Astrocyte (in vitro differentiated cells and primary cell): ENCODE measurements at regions not wholly inside any gene's neighbourhood (a gene's known extent, or its start where the extent isn't known, plus 50 kb on each side); places are given as distances from the start of the nearest gene placed in this dataset.

Source experiments
- DNase-seq: peaks from one replicate; pipeline ENCODE4 v3.0.0-alpha.2; 2010; ENCODE audit warnings: low read depth
- FAIRE-seq: peaks from 2 replicates; lab custom pipeline; 2011; peaks lifted over from hg19 to GRCh38; lab: Jason Lieb, UNC
- H2AFZ ChIP-seq: 2 replicates; pipeline ENCODE4 v1.6.0; 2012; ENCODE audit warnings: low read depth, low read length, inconsistent platforms
- H3K27ac ChIP-seq: 2 replicates; pipeline ENCODE4 v1.5.1; 2011; ENCODE audit warnings: low read depth, low read length, inconsistent platforms
- H3K27me3 ChIP-seq: 2 replicates; pipeline ENCODE4 v1.6.0; 2011; ENCODE audit warnings: low read length, inconsistent platforms; ENCODE audit not compliant: insufficient read depth
- H3K36me3 ChIP-seq: 2 replicates; pipeline ENCODE4 v1.5.1; 2011; ENCODE audit warnings: low read length, inconsistent platforms; ENCODE audit not compliant: insufficient read depth
- H3K4me1 ChIP-seq: 2 replicates; pipeline ENCODE4 v1.5.1; 2011; ENCODE audit warnings: low read length, inconsistent platforms; ENCODE audit not compliant: insufficient read depth
- H3K4me2 ChIP-seq: 2 replicates; pipeline ENCODE4 v1.6.0; 2012; ENCODE audit warnings: low read length, inconsistent platforms
- H3K4me3 ChIP-seq: 2 replicates; pipeline ENCODE4 v1.5.1; 2011; ENCODE audit warnings: low read depth, mild to moderate bottlenecking, low read length, inconsistent platforms; ENCODE audit not compliant: insufficient read depth
- H3K79me2 ChIP-seq: 2 replicates; pipeline ENCODE4 v1.6.0; 2012; ENCODE audit warnings: mild to moderate bottlenecking, low read length, inconsistent platforms; ENCODE audit not compliant: insufficient read depth
- H3K9ac ChIP-seq: 2 replicates; pipeline ENCODE4 v1.6.0; 2012; ENCODE audit warnings: mild to moderate bottlenecking, low read length, inconsistent platforms
- H3K9me3 ChIP-seq: 2 replicates; pipeline ENCODE4 v1.5.1; 2012; ENCODE audit warnings: low read depth, mild to moderate bottlenecking, low read length, inconsistent platforms; ENCODE audit not compliant: insufficient read depth
- H4K20me1 ChIP-seq: 2 replicates; pipeline ENCODE4 v1.6.0; 2012; ENCODE audit warnings: low read length, inconsistent platforms; ENCODE audit not compliant: insufficient read depth
- H3K27ac Mint-ChIP-seq: one replicate; pipeline ENCODE4 v1.8.0; 2021; ENCODE audit warnings: mild to moderate bottlenecking, mixed read lengths; ENCODE audit not compliant: unreplicated experiment
- H3K27me3 Mint-ChIP-seq: one replicate; pipeline ENCODE4 v1.8.0; 2021; ENCODE audit warnings: low read depth, mixed read lengths; ENCODE audit not compliant: unreplicated experiment
- H3K36me3 Mint-ChIP-seq: one replicate; pipeline ENCODE4 v1.8.0; 2021; ENCODE audit warnings: low read depth, mixed read lengths; ENCODE audit not compliant: unreplicated experiment
- H3K4me1 Mint-ChIP-seq: one replicate; pipeline ENCODE4 v1.8.0; 2021; ENCODE audit warnings: low read depth, mixed read lengths; ENCODE audit not compliant: unreplicated experiment
- H3K4me3 Mint-ChIP-seq: one replicate; pipeline ENCODE4 v1.8.0; 2021; ENCODE audit warnings: mild to moderate bottlenecking, moderate library complexity, mixed read lengths; ENCODE audit not compliant: unreplicated experiment
- H3K9me3 Mint-ChIP-seq: one replicate; pipeline ENCODE4 v1.8.0; 2021; ENCODE audit warnings: mild to moderate bottlenecking, mixed read lengths; ENCODE audit not compliant: unreplicated experiment
- EZH2 ChIP-seq: IDR thresholded peaks from 2 replicates; pipeline ENCODE4 v1.6.1; 2012; ENCODE audit warnings: mild to moderate bottlenecking, low read length, inconsistent platforms; ENCODE audit not compliant: insufficient read depth
- TF ChIP-seq, protein P1 (sequence below): IDR thresholded peaks from 2 replicates; pipeline ENCODE4 v1.5.1; 2011; ENCODE audit warnings: low read depth, mild to moderate bottlenecking, inconsistent platforms, low read length, moderate library complexity; ENCODE audit not compliant: insufficient read depth

DNA sequence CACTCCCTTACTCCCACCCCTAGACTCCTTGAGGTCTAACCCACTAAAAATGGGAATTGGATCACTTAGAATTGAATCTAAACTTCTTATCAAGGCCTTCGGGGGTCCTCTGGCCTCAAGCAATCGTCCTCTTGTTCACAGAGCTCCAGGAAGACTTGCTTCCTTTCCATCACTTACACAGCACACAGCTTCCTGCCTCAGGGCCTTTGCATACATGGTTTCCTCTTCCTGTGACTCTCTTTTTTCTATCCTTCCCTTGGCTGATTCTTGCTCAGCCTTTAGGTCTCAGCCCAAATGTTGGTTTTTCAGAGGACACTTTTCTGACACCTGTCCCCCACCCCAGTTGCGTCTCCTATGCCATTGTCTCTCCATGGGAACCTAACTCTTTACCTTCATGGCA lies 50.0 kb upstream of the ALDH1B1 start:
- peak overlapping the region; percentile 3 for H3K27ac Mint-ChIP-seq
- no peaks in the 10 kb centered on the region for H4K20me1 ChIP-seq
- DNase-seq = no peak

DNA sequence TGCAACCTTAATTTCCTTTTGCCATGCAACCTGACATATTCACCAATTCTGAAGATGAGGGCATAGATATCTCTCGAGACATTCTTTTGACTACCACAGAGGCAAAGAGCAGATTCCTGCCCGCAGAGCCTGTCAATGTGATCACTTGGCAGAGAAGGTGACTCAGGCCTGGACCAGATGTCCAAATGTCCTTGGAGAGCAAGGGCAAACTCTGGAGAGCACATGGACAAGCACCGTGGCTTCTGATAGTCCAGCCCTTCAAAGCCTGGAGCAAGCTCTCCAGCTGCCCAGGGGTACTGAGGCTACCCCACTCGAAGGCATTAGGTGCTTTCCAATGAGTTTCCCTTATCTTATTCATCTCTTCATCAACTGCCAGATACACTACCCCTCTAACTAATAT lies 50.4 kb upstream of the ALDH1B1 start:
- Mint-ChIP-seq H3K9me3 (peaks cover 21% of the 10 kb centered on the region), H3K4me3 (no peak overlapping the region), H3K36me3 (peaks cover 3% of the 10 kb centered on the region), H3K27me3 (peaks cover 46% of the 10 kb centered on the region), H3K27ac (no peak overlapping the region), H3K4me1 (peaks cover 18% of the 10 kb centered on the region)
- no peak overlapping the region for H3K4me2 ChIP-seq
- no peak for TF ChIP-seq EZH2
- TF ChIP-seq, protein P1, sequence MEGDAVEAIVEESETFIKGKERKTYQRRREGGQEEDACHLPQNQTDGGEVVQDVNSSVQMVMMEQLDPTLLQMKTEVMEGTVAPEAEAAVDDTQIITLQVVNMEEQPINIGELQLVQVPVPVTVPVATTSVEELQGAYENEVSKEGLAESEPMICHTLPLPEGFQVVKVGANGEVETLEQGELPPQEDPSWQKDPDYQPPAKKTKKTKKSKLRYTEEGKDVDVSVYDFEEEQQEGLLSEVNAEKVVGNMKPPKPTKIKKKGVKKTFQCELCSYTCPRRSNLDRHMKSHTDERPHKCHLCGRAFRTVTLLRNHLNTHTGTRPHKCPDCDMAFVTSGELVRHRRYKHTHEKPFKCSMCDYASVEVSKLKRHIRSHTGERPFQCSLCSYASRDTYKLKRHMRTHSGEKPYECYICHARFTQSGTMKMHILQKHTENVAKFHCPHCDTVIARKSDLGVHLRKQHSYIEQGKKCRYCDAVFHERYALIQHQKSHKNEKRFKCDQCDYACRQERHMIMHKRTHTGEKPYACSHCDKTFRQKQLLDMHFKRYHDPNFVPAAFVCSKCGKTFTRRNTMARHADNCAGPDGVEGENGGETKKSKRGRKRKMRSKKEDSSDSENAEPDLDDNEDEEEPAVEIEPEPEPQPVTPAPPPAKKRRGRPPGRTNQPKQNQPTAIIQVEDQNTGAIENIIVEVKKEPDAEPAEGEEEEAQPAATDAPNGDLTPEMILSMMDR = no peak
- H2AFZ ChIP-seq = no peak overlapping the region
- no peaks in the 10 kb centered on the region for H3K36me3 ChIP-seq
- FAIRE-seq = no peak
- no peaks in the 10 kb centered on the region for H3K79me2 ChIP-seq
- no peak overlapping the region for H3K27ac ChIP-seq
- no peak for DNase-seq
- H3K9me3 ChIP-seq = peaks cover 5% of the 10 kb centered on the region
- peaks cover 13% of the 10 kb centered on the region for H3K4me1 ChIP-seq
- H3K27me3 ChIP-seq = peaks cover 47% of the 10 kb centered on the region
- no peak overlapping the region for H3K4me3 ChIP-seq
- H3K9ac ChIP-seq = no peak overlapping the region
- no peaks in the 10 kb centered on the region for H4K20me1 ChIP-seq

More for the DNA sequence above, 50.0 kb upstream of the ALDH1B1 start:
- Mint-ChIP-seq H3K27me3 (peaks cover 42% of the 10 kb centered on the region), H3K36me3 (peaks cover 3% of the 10 kb centered on the region), H3K4me1 (peaks cover 22% of the 10 kb centered on the region), H3K4me3 (no peak overlapping the region), H3K9me3 (peaks cover 21% of the 10 kb centered on the region)
- H3K4me2 ChIP-seq = no peak overlapping the region
- H3K27ac ChIP-seq = no peak overlapping the region
- H3K36me3 ChIP-seq = no peaks in the 10 kb centered on the region
- H3K9me3 ChIP-seq = peaks cover 5% of the 10 kb centered on the region
- H3K4me3 ChIP-seq = no peak overlapping the region
- H3K27me3 ChIP-seq = peaks cover 44% of the 10 kb centered on the region
- peaks cover 13% of the 10 kb centered on the region for H3K4me1 ChIP-seq
- no peaks in the 10 kb centered on the region for H3K79me2 ChIP-seq
- no peak for TF ChIP-seq EZH2
- TF ChIP-seq, protein P1 = no peak
- no peak overlapping the region for H3K9ac ChIP-seq
- no peak overlapping the region for H2AFZ ChIP-seq
- no peak for FAIRE-seq

DNA sequence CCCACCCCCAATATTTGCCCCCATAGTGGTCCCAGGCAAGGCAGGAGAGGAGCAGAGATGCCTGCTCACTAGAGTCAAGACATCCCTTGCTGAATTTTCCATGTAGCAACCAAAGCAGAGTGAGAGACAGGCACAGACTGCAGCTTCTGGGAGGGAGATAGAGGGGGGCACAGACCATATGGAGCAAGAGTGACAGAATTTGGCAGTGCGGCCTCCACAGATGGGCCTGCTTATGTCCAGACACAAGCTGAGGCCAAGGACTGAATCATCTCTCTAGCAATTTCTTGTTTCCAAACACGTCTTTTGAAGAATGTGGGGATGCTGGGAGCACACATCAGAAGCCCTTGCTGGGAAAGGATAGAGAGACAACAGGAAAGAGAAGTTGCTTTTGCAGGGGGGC lies 53.0 kb upstream of the ALDH1B1 start:
- Histone ChIP-seq H3K36me3 (no peaks in the 10 kb centered on the region), H3K79me2 (no peaks in the 10 kb centered on the region), H3K9me3 (peaks cover 5% of the 10 kb centered on the region), H3K4me3 (no peak overlapping the region), H3K4me2 (peak overlapping the region; percentile 61), H3K27ac (no peak overlapping the region), H3K9ac (no peak overlapping the region), H3K4me1 (peaks cover 13% of the 10 kb centered on the region), H2AFZ (peak overlapping the region; percentile 5), H4K20me1 (no peaks in the 10 kb centered on the region), H3K27me3 (peaks cover 57% of the 10 kb centered on the region)
- peak overlapping the region; percentile 59 for H3K27ac Mint-ChIP-seq
- peaks cover 19% of the 10 kb centered on the region for H3K9me3 Mint-ChIP-seq
- peaks cover 3% of the 10 kb centered on the region for H3K36me3 Mint-ChIP-seq
- DNase-seq = peak; percentile 72
- peaks cover 35% of the 10 kb centered on the region for H3K27me3 Mint-ChIP-seq
- FAIRE-seq = no peak
- peaks cover 10% of the 10 kb centered on the region for H3K4me1 Mint-ChIP-seq
- TF ChIP-seq EZH2 = no peak
- TF ChIP-seq, protein P1 = no peak
- no peak overlapping the region for H3K4me3 Mint-ChIP-seq
